ENCODE measurements at regions not wholly inside any gene's neighbourhood (a gene's known extent, or its start where the extent isn't known, plus 50 kb on each side); places are given as distances from the start of the nearest gene placed in this dataset.

GRCh38 chr1:121566346-121566745 lies 381.6 kb downstream of the SRGAP2C start:
- no peak for TF ChIP-seq FOXM1 (IDR thresholded peaks at IDR 0.05; ENCODE audit: borderline replicate concordance, low read depth)
- no peak for TF ChIP-seq USF1 (IDR thresholded peaks at IDR 0.05)
- TF ChIP-seq RAD21 (IDR thresholded peaks at IDR 0.05; ENCODE audit: low read depth): no peak
- TF ChIP-seq EGR1 (IDR thresholded peaks at IDR 0.05): no peak

GRCh38 chr1:121569428-121569827 lies 384.7 kb downstream of the SRGAP2C start:
- TF ChIP-seq EP300 (IDR thresholded peaks at IDR 0.05; ENCODE audit: borderline replicate concordance) (no peak), REST (IDR thresholded peaks at IDR 0.05; ENCODE audit: low read depth) (no peak), TEAD4 (IDR thresholded peaks at IDR 0.05) (no peak), CEBPB (IDR thresholded peaks at IDR 0.05) (no peak), ZBTB7A (IDR thresholded peaks at IDR 0.05; ENCODE audit: low read depth) (no peak), TAF1 (IDR thresholded peaks at IDR 0.05; ENCODE audit: low read depth) (no peak), CREB1 (IDR thresholded peaks at IDR 0.05; ENCODE audit: low read depth) (no peak), EGR1 (IDR thresholded peaks at IDR 0.05) (no peak), FOXM1 (IDR thresholded peaks at IDR 0.05; ENCODE audit: borderline replicate concordance, low read depth) (no peak), USF1 (IDR thresholded peaks at IDR 0.05) (no peak), YY1 (IDR thresholded peaks at IDR 0.05; ENCODE audit: low read depth) (no peak), NFIC (IDR thresholded peaks at IDR 0.05) (no peak), MAX (IDR thresholded peaks at IDR 0.05) (no peak)

- no peak for TF ChIP-seq CREB1 (IDR thresholded peaks at IDR 0.05; ENCODE audit: low read depth)
- no peak for TF ChIP-seq RAD21 (IDR thresholded peaks at IDR 0.05; ENCODE audit: low read depth)
- no peak for TF ChIP-seq TAF1 (IDR thresholded peaks at IDR 0.05; ENCODE audit: low read depth)
- no peak for TF ChIP-seq FOXM1 (IDR thresholded peaks at IDR 0.05; ENCODE audit: borderline replicate concordance, low read depth)
- TF ChIP-seq USF1 (IDR thresholded peaks at IDR 0.05): no peak
- no peak for TF ChIP-seq MAX (IDR thresholded peaks at IDR 0.05)
- TF ChIP-seq REST (IDR thresholded peaks at IDR 0.05; ENCODE audit: low read depth): no peak
- TF ChIP-seq EP300 (IDR thresholded peaks at IDR 0.05; ENCODE audit: borderline replicate concordance): no peak
- TF ChIP-seq TCF12 (IDR thresholded peaks at IDR 0.05; ENCODE audit: low read depth): no peak
- no peak for TF ChIP-seq EGR1 (IDR thresholded peaks at IDR 0.05)
- TF ChIP-seq CEBPB (IDR thresholded peaks at IDR 0.05): no peak
- TF ChIP-seq YY1 (IDR thresholded peaks at IDR 0.05; ENCODE audit: low read depth): no peak
- no peak for TF ChIP-seq TEAD4 (IDR thresholded peaks at IDR 0.05)
- TF ChIP-seq ZBTB7A (IDR thresholded peaks at IDR 0.05; ENCODE audit: low read depth): no peak
Observed at GRCh38 chr1:121586369-121587229, 401.8 kb downstream of the SRGAP2C start.

GRCh38 chr1:121587230-121587569 lies 402.4 kb downstream of the SRGAP2C start:
- TF ChIP-seq REST (IDR thresholded peaks at IDR 0.05; ENCODE audit: low read depth) (no peak), NFIC (IDR thresholded peaks at IDR 0.05) (no peak), USF1 (IDR thresholded peaks at IDR 0.05) (no peak), MAX (IDR thresholded peaks at IDR 0.05) (no peak), YY1 (IDR thresholded peaks at IDR 0.05; ENCODE audit: low read depth) (no peak), RAD21 (IDR thresholded peaks at IDR 0.05; ENCODE audit: low read depth) (no peak), TAF1 (IDR thresholded peaks at IDR 0.05; ENCODE audit: low read depth) (no peak), CEBPB (IDR thresholded peaks at IDR 0.05) (no peak), EP300 (IDR thresholded peaks at IDR 0.05; ENCODE audit: borderline replicate concordance) (no peak), CREB1 (IDR thresholded peaks at IDR 0.05; ENCODE audit: low read depth) (no peak), ZBTB7A (IDR thresholded peaks at IDR 0.05; ENCODE audit: low read depth) (no peak), TCF12 (IDR thresholded peaks at IDR 0.05; ENCODE audit: low read depth) (no peak), EGR1 (IDR thresholded peaks at IDR 0.05) (no peak), TEAD4 (IDR thresholded peaks at IDR 0.05) (no peak), FOXM1 (IDR thresholded peaks at IDR 0.05; ENCODE audit: borderline replicate concordance, low read depth) (no peak)

Measured in Ishikawa (cell line).